Left colon (tissue), 2 donors: ENCODE measurements at regions not wholly inside any gene's neighbourhood (a gene's known extent, or its start where the extent isn't known, plus 50 kb on each side); places are given as distances from the start of the nearest gene placed in this dataset.
"Not testable (repeated sequence)": the region's sequence is repeated elsewhere in the genome, so short reads cannot be mapped to it uniquely, and the experiment has no call there.

ENCODE experiments used
- ATAC-seq: fragments of 200-7000 bp; cut with Tn5 transposase; one replicate; pipeline ENCODE4 v1.9.1; 2020; ENCODE audit warnings: mild to moderate bottlenecking, moderate library complexity
- DNase-seq, 2 donors: peaks; one replicate each; pipeline ENCODE4 v3.0.0-alpha.2; 2020
- intact Hi-C, 2 donors: fragments of 100-400 bp; cut with DNase I in 1 of 2; cut with micrococcal nuclease in 1 of 2; formaldehyde crosslinking; loops; one replicate each; pipeline versions ENCODE4 v1.11.2 to v1.14.0; 2022; cut with DNase I, micrococcal nuclease
- donor health status: DM: no; HTN: no; CAD: no.
- donor health status: DM: yes; HTN: yes; CAD: no.

DNA sequence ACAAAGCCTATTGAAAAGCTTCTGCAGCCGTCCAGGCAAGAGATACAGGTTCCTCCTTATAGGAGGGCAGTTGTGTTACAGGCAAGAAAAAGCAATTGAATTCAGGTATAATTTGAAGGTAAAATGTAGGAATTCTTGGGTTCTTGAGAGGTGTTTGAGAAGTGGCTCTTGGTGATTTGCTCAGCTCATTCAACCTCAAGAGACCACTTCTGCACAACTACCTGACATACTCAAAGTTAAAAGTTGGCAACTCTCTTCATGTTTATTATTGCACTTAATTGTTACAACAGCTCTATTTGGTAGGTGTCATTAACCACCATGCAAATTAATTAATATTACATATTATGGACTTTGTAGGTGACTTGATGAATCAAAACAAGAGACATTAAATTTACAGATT, 753.2 kb downstream of the ADCYAP1 start:
- intact Hi-C loops: no loop called here
- DNase-seq: no peak
- ATAC-seq: no peak

DNA sequence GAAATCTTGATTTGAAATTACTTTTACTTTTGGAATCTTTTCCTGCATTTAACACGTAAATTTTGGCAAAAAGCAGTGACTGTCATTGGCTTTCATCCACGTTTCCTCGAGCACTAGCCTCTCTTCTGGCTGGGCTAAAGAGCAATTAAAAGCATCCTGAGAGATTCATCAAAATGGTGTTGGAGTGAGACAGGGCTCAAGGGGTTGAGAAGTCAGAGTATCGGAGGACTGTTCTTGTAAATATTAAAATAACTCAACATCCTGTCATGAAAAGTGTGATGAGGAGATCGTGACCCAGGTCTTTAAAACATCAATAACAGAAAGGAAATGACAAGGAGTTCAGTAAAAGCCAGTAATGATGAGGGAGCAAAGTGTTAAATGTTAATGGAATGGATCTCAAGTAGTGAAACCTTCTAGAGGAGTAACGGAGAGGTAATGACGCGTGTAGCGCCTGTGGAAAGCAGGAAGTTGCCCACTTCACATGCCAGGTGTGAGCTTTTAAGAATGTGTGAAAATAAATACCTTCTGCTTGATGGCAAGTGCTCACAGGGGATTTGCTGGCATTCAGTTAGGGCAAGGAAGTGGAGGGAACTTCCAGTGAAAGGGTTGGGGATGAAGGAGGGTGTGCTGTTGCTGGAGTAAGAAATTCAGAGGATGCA, 754.4 kb downstream of the ADCYAP1 start:
- ATAC-seq (no peak), DNase-seq (no peak)

DNA sequence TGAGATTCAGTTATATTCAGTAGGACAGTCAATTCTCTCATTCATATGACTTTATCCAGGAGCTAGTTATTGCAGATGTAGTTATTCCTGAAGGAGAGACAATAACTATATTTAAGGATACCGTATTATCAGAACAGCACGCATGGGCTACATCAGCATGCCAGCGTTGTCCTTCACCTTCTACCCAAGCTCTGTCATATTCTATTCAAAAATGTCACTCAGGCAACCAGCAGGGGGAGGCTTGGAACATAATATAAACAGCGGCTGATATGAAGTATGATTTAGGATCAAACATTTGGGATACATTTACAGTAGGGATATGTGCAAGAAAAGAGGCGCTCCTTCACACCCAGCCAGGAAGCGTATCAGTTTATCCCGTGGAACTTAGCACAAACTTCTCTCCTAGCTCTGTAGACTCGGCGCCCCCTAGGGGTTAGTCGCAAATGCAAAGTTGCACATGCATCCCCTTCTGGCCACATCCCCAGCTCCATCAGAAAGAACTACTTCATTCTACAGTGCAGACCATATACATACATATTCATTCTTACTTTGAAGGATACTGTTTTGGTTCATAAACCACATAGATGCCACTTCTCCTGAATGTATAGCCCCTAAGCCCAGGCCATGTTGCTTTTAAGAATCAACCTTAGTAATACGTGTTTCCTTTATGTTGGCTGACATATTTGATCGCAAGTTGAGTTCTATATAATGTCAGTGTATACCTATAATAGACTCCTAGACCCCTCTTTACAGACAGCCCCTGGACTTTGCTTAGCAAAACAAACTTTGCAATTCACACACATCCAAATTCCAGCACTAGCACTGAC, 759.4 kb downstream of the ADCYAP1 start:
- intact Hi-C loops: no loop called here
- ATAC-seq: no peak
- DNase-seq: peak in 1 of 2 donors; percentile 36

More for the DNA sequence above, 754.4 kb downstream of the ADCYAP1 start:
- intact Hi-C loops: no loop called here

DNA sequence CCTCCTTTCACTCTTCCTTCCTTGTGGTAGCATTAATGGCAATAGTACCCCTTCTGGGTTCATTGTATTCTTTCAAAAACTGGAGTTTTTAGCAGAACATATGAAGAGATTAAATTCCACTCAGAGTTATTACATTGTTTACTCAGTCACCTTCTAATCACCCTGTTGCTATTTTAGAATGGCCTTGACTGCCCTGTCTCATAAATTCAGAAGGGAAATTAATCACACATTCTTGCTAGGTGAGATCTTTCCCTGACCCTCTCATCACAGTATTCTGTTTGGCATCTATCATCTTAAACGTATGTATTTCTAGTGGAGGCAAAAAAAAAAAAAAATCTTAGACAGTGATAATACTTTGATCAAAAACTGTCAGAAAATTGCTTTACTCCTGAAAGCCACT, 760.4 kb downstream of the ADCYAP1 start:
- ATAC-seq: no peak
- DNase-seq: no peak
- intact Hi-C loops: no loop called here

DNA sequence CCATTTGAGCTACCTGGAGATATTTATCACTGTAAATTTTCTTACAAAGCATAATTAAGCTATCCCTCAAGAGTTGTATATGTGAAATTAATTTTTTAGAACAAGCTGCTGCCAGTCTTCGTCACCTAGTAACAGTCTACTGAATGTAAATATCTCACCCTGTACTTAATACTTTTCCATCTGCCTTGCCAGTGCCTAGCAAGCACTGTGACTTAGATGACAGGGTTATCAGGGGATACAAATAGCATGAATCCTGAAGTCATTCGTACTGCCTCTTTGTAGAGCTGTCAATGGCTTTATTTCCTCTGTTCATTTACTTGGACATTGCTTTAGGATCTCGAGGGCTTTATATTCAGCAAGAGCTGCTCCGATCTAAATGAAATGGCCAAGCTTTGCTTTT, 763.6 kb downstream of the ADCYAP1 start:
- ATAC-seq (no peak), DNase-seq (no peak)
- intact Hi-C loops: no loop called here

DNA sequence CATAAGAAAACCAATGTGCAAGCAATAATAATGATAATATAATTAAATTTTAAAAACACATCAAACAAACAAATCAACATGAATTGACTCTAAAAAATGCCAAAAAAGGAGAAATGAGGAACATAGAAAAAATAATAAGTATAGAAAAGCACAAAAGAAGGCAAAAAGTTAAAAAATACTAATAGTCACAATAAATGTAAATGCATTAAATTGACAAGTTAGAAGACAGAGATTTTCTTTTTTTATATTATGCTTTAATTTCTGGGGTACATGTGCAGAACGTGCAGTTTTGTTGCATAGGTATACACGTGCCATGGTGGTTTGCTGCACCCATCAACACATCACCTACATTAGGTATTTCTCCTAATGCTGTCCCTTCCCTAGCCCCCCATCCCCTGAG, 767.0 kb downstream of the ADCYAP1 start:
- ATAC-seq, DNase-seq, intact Hi-C loops: not testable (repeated sequence)

DNA sequence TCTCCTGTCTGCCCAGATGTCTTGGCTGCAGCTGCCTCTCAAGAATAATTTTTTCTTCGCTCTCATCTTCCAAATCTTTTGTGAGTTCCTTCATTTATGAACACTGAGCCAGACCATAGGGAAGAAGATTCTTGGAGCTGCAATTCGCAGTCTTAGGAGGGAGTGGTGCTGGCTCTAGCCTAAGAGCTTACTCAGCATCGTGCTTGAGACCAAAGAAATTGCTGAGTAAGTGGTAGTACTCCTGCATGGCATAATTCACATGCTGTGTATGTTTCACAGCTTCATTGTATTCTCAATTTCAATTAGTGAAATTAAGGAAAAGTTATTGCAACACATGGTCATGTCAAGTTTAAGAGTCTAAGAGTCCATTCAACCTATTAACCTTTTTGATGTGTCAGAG, 771.7 kb downstream of the ADCYAP1 start:
- DNase-seq: no peak
- no peak for ATAC-seq
- intact Hi-C loops: no loop called here

DNA sequence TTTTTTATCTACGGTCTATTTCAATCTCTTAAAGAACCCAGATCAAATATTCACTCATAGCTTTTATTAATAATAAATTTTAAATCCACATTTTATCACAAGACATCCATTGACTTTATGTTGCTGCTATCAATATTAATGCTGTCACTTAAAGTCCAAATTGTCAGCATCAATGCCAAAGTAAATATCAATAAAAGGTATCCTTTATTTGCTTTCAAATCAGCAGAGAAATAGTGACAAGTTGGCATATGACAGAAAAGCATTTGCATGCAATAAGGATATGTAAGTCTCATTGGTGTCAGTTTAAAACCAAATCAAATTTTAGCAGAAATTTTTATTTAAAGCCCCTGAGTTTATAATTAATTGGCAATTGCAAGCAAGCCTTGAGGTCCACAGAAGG, 775.4 kb downstream of the ADCYAP1 start:
- DNase-seq: no peak

DNA sequence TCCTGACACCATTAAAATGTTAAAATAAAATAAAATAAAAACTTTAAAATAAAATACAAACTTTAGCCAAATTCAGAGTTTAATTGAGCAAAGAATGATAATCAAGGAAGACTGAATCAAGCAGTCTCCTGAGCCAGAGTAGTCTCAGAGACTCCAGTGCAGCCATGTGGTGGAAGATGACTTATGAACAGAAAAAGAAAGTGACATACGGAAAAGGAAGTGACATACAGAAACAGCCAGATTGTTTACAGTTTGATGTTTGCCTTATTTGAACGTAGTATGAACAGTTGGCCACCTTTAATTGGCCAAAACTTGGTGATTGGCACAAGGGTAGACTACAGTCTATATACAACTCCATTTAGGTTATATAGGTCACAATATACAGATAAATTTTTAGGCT, 787.2 kb downstream of the ADCYAP1 start:
- intact Hi-C loops: no loop called here
- ATAC-seq (no peak), DNase-seq (no peak)

More for the DNA sequence above, 775.4 kb downstream of the ADCYAP1 start:
- no peak for ATAC-seq
- intact Hi-C loops: no loop called here

DNA sequence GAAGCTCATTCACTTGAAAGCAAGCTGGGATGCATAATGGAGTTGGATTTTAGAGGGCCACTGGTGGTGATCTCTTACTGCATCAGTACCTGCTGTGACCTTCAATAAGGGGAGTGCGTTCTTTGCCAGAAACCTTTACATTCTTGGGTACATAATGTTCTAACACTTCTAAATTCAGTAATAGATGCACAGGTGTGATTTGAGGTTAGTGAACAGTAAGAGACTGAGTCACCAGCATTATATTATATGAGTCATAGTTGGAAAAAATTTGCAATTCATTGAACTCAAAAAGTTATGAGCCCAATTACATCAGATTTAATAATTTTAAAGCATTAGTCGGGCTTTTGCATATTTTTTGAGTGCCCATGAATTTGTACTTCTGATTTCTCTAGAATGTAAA, 803.3 kb downstream of the ADCYAP1 start:
- ATAC-seq: no peak
- intact Hi-C loops: no loop called here
- no peak for DNase-seq

DNA sequence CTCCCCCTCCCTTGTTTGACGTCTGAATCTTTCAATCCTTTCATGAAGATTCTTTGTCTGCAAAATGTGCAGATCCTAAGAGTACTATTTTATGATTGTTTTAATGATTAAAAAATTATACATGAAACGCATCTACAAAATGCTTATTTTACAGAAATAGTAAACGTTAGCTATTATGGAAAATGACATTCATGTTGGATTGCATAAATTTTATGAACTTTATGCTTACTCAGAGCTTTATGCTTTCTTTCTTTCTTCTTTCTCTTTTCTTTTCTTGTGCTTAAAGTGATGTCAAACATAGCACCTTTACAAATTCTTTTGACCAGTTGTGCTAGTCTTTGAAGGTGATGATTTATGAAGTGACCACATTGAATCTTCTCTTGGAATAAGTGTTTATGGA, 805.4 kb downstream of the ADCYAP1 start:
- intact Hi-C loops: no loop called here
- no peak for ATAC-seq
- no peak for DNase-seq

DNA sequence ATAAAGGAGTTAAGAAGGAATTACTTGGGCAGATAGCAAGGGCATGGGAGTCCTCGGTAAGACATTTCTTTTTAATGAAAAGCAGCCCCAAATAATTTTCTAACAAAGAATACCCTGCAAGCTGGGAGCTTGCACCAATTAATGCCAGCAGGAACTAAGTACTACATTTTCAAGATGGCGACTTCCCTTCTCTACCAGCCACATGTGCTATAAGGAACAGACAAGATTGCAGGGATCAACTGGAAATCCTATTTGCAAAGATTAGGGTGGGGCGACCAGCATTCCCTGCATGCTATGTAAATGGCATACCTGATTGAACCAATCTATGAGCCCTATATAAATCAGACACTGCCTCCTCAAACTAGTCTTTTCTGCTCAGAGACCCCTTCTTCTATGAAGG, 827.5 kb downstream of the ADCYAP1 start:
- intact Hi-C loops: no loop called here
- DNase-seq (no peak), ATAC-seq (no peak)

DNA sequence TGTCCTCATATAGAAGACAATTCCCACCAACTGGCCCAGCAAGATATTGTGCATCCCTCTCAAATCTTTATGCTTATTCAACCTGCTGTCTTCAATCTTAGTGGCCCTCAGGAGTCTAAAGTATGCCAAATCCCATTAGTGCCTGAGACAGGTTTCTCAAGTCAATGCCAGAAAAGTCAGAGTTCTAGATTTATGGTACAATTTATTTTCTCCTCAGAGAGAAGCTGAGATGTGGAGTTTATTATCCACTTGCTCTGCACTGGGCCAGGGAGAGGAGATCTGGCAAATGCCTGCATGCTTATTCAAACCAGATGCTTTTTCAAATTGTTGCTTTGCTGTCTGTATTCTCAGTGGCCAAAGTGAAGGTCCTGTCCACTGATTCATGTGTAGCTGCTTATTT, 825.2 kb downstream of the METTL4 start:
- ATAC-seq (no peak), DNase-seq (no peak)
- intact Hi-C loops: no loop called here

DNA sequence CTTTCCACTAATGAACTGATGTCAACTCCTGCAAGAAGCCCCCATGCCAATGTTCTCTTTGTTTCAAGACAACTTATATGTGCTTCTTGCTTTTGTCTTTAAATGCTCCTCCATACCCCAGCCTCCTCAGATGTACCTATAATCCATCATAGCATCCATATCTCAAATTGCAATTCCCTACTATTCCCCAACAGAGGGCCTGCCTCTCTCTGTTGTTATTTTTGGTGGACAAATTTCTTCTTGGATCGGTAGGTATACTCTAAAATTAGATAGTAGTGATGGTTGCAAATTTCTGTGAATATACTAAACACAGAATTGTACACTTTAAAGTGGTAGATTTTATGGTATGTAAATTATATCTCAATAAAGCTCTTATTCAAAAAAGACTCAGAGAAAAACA, 820.1 kb downstream of the METTL4 start:
- DNase-seq: no peak
- intact Hi-C loops: no loop called here
- ATAC-seq: no peak

DNA sequence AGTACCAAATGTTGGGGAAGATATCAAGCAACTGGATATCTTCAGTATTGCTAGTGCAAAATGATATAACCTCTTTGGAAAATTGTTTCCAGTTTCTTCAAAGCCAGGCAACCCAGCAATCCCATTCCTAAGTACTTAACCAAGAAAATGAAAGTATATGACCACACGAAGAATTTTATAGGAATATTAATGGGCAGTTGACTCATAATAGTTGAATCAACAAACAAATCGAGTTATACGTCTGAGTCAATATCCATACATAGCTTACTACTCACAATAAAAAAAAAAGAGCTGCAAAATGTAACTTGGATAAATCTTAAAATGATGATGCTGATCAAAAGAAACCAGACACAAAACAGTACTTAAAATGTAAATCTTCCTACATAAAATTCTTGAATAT, 810.4 kb downstream of the METTL4 start:
- intact Hi-C loops: no loop called here
- DNase-seq (no peak), ATAC-seq (no peak)

DNA sequence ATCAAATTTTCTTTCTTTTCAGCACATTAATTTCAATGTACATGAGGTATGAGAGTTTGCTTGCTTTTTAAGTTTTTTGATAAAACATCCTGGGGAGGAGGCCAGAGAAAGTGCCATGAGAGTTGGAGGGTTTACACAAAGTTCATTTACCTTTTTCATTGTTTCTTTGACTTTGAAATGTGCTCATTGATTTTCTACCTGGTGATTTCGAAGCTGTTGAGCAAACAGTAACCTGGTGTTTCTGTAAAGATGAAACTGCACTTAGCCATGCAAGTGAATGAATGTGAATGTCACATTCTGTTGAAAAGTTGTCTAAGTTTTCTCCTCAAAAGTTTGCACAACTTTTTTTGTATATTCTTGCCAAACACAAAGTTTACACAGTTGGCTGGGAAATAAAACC, 797.0 kb downstream of the METTL4 start:
- intact Hi-C loops: no loop called here
- ATAC-seq (no peak), DNase-seq (no peak)

DNA sequence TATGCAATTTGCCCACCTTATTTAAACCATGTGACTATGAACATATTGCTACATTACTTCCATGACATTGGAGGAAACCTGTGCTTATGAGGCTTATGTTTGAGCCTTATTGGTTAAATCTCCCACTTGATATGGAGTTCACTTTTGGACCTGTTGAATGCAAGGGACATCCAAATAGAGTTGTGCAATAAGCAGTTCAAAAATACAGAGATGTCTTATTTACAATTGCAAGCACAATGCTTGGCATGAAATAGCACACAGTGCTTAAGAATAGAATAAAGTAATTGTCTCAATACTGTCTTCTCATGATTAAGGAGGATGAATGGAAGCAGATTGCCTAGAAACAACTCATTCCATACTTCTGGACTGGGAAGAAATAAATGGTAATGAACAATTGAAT, 793.5 kb downstream of the METTL4 start:
- DNase-seq (no peak), ATAC-seq (no peak)
- intact Hi-C loops: no loop called here

DNA sequence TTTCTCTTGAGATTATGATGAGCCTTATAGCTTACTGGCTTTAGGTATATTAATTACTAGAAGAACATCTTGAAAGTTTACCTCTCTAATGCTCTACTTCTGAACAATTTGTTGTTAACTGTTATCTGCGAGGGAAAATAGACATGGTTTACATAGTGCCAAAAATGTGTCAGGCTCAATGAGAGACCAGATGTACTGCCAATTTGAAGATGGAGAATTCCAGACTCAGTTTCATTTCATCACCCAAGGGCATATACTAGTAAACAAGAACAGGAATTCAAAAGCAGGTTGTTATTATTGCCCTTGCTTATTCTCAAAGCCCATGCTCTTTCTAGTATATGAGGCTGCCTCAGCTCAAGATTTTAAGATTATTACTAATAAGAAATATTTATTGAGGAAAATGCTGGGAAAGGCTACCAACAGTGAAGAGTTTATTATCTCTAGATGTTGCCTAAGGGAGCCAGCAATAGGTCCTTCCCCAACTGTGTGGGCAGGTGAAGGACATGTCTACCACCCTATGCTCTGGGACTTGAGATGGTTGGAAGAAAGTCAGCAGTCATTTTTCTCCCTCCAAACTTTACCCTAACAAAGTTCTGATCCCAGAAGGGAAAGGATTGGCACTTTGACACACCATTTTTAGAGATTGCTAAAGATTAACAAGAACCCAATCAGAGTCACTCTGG, 792.7 kb downstream of the METTL4 start:
- intact Hi-C loops: no loop called here
- DNase-seq (no peak), ATAC-seq (no peak)

DNA sequence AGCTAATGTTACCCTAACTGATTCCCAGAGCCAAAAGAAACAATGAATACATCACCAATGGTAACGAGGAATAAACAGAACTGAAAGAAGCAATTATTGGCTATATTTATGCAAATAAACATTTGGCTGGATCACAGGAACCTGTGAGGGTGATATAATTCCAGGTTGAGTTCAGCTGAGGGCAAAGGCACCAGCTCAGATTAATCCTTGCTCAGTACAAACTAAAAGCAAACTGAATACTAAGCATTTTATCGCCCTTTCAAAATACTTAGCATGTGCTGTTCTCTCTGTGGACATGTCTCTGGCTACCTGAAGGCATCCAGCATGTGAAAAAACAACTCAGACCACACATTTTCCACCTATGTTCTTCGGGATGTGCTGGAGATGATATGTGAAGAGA, 791.7 kb downstream of the METTL4 start:
- intact Hi-C loops: no loop called here
- DNase-seq: no peak
- no peak for ATAC-seq

DNA sequence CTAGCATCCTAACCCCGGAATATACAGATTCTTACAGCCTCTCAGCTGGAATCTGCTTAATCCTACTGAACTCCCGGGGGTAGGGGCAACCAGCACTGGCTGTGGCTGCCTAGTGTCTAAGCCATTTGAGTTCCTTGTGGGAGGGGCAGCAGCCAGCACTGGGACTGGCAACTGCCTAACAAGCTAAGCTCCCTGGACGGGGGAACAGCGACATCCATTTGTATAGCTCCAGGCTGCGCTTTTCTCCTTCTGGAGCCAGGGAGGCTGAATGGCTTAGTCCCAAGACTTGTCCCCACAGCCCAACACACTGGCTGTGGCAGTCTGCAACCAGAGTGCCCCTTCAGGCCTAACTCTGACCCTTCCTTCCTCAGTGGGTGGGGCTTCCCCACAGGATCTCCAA, 787.2 kb downstream of the METTL4 start:
- intact Hi-C loops: no loop called here
- ATAC-seq (no peak), DNase-seq (no peak)
